ENCODE measurements at regions not wholly inside any gene's neighbourhood (a gene's known extent, or its start where the extent isn't known, plus 50 kb on each side); places are given as distances from the start of the nearest gene placed in this dataset.

DNA sequence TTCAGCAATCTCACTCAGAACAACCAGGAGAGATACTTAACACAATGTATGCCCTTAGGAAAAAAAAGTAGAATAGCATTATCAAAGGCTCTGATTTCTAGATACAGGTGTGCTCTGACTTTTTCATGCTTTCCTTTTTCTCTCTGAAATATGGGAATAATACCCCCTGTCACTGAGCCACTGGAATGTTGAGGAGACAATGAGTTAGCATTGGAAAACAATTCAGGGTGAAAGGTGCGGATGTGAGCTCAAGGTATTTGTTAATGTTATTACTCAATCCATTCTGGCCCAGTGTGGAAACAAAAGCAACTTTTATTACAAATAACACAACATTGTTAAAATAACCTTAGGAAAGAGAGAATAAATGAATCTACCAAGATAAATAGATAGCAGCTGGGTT lies 228.0 kb downstream of the IKZF2 start:
- Histone ChIP-seq H3K79me2 (ENCODE audit: insufficient read depth, low read depth, low read length) (no peaks in the 10 kb centered on the region), H3K4me3 (ENCODE audit: low read depth, low read length, poor library complexity, severe bottlenecking) (no peak overlapping the region), H3K4me1 (ENCODE audit: insufficient read depth, low read length, poor library complexity, severe bottlenecking) (no peaks in the 10 kb centered on the region), H3K27ac (ENCODE audit: low read depth, low read length, poor library complexity, severe bottlenecking) (no peak overlapping the region), H3K9me2 (ENCODE audit: insufficient read depth, low read length) (no peaks in the 10 kb centered on the region), H3K4me2 (ENCODE audit: low read length) (no peak overlapping the region), H3K9me3 (ENCODE audit: low read length) (no peaks in the 10 kb centered on the region), H2AFZ (ENCODE audit: low read length) (no peak overlapping the region), H3K36me3 (ENCODE audit: insufficient read depth, low read length) (no peaks in the 10 kb centered on the region), H4K20me1 (ENCODE audit: insufficient read depth, low read length) (no peaks in the 10 kb centered on the region)
- TF ChIP-seq, protein P1, sequence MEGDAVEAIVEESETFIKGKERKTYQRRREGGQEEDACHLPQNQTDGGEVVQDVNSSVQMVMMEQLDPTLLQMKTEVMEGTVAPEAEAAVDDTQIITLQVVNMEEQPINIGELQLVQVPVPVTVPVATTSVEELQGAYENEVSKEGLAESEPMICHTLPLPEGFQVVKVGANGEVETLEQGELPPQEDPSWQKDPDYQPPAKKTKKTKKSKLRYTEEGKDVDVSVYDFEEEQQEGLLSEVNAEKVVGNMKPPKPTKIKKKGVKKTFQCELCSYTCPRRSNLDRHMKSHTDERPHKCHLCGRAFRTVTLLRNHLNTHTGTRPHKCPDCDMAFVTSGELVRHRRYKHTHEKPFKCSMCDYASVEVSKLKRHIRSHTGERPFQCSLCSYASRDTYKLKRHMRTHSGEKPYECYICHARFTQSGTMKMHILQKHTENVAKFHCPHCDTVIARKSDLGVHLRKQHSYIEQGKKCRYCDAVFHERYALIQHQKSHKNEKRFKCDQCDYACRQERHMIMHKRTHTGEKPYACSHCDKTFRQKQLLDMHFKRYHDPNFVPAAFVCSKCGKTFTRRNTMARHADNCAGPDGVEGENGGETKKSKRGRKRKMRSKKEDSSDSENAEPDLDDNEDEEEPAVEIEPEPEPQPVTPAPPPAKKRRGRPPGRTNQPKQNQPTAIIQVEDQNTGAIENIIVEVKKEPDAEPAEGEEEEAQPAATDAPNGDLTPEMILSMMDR (conservative IDR thresholded peaks at IDR 0.05; ENCODE audit: low read length) = no peak
- TF ChIP-seq EZH2phosphoT487 (IDR thresholded peaks at IDR 0.05; ENCODE audit: borderline replicate concordance, low read depth, low read length) = no peak
- POLR2A ChIA-PET = no interaction called here
- DNase-seq (ENCODE audit: low spot score) = no peak
- CTCF ChIA-PET (ENCODE audit: unreplicated experiment) = no interaction called here
- BruUV-seq (replicated peaks) = no TSS peak
- intact Hi-C loops (cut with micrococcal nuclease; ENCODE audit: unreplicated experiment) = no loop called here

DNA sequence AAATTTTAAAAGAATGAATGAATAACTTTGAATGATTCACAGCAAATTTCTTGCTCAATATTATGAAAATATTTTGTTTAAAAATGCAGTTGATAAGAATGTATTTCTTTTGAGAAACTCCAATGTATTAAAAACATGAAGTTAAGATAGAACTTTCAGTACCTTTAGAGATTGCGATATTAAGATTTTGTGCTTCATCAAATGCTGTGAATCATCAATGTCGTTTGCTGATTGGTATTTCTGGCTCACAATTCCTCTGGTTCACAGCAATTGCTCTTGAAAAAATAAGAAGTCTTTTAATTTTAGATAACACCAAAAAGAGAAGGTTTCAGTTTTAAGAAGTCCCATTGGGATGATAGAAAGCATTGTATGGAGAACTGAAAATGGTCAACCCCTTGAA lies 228.7 kb downstream of the IKZF2 start:
- no peak overlapping the region for H3K27ac ChIP-seq (ENCODE audit: low read depth, low read length, poor library complexity, severe bottlenecking)
- ChIA-PET POLR2A (interaction anchor here (0.9 kb wide), 1 partner anchor 7 kb away, joined by 3 read pairs; no protein-coding TSS in a partner anchor), CTCF (ENCODE audit: unreplicated experiment) (no interaction called here)
- no peaks in the 10 kb centered on the region for H3K36me3 ChIP-seq (ENCODE audit: insufficient read depth, low read length)
- no peak overlapping the region for H3K4me3 ChIP-seq (ENCODE audit: low read depth, low read length, poor library complexity, severe bottlenecking)
- H2AFZ ChIP-seq (ENCODE audit: low read length) = no peak overlapping the region
- H3K9me3 ChIP-seq (ENCODE audit: low read length) = no peaks in the 10 kb centered on the region
- no peak for DNase-seq (ENCODE audit: low spot score)
- intact Hi-C loops (cut with micrococcal nuclease; ENCODE audit: unreplicated experiment) = no loop called here
- H3K9me2 ChIP-seq (ENCODE audit: insufficient read depth, low read length) = no peaks in the 10 kb centered on the region
- BruUV-seq (replicated peaks) = no TSS peak
- H3K79me2 ChIP-seq (ENCODE audit: insufficient read depth, low read depth, low read length) = no peaks in the 10 kb centered on the region
- no peak overlapping the region for H3K4me2 ChIP-seq (ENCODE audit: low read length)
- no peaks in the 10 kb centered on the region for H3K4me1 ChIP-seq (ENCODE audit: insufficient read depth, low read length, poor library complexity, severe bottlenecking)
- TF ChIP-seq EZH2phosphoT487 (IDR thresholded peaks at IDR 0.05; ENCODE audit: borderline replicate concordance, low read depth, low read length) = no peak
- TF ChIP-seq, protein P1 (conservative IDR thresholded peaks at IDR 0.05; ENCODE audit: low read length) = no peak
- no peaks in the 10 kb centered on the region for H4K20me1 ChIP-seq (ENCODE audit: insufficient read depth, low read length)

DNA sequence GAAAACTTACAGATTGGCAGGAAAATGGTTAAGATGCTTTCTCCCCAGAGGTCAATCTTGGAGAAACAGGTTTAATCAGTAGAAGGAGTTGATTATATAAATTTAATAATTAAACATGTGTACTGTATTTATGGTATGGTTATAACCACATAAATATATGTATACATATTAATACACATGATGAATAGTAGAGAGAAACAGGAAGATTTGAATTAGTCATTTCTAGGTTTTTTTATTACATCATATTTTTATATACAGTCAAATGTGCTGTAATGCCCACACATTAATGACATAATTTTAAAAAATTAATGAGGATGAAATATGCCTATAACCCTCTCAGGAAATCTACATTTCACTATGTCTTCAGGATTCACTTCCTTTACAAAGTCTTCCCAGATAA lies 229.7 kb downstream of the IKZF2 start:
- no peak overlapping the region for H3K27ac ChIP-seq (ENCODE audit: low read depth, low read length, poor library complexity, severe bottlenecking)
- TF ChIP-seq, protein P1 (conservative IDR thresholded peaks at IDR 0.05; ENCODE audit: low read length) = no peak
- no peak for TF ChIP-seq EZH2phosphoT487 (IDR thresholded peaks at IDR 0.05; ENCODE audit: borderline replicate concordance, low read depth, low read length)
- H3K4me2 ChIP-seq (ENCODE audit: low read length) = no peak overlapping the region
- CTCF ChIA-PET (ENCODE audit: unreplicated experiment) = no interaction called here
- H3K36me3 ChIP-seq (ENCODE audit: insufficient read depth, low read length) = no peaks in the 10 kb centered on the region
- H2AFZ ChIP-seq (ENCODE audit: low read length) = no peak overlapping the region
- POLR2A ChIA-PET = interaction anchor here (0.9 to 1.2 kb wide), 2 partner anchors 8 to 43 kb away, joined by 3 read pairs; no protein-coding TSS in a partner anchor
- H3K4me3 ChIP-seq (ENCODE audit: low read depth, low read length, poor library complexity, severe bottlenecking) = no peak overlapping the region
- intact Hi-C loops (cut with micrococcal nuclease; ENCODE audit: unreplicated experiment) = no loop called here
- no peaks in the 10 kb centered on the region for H3K4me1 ChIP-seq (ENCODE audit: insufficient read depth, low read length, poor library complexity, severe bottlenecking)
- DNase-seq (ENCODE audit: low spot score) = no peak
- H3K9me2 ChIP-seq (ENCODE audit: insufficient read depth, low read length) = no peaks in the 10 kb centered on the region
- no peaks in the 10 kb centered on the region for H3K9me3 ChIP-seq (ENCODE audit: low read length)
- H4K20me1 ChIP-seq (ENCODE audit: insufficient read depth, low read length) = no peaks in the 10 kb centered on the region
- no peaks in the 10 kb centered on the region for H3K79me2 ChIP-seq (ENCODE audit: insufficient read depth, low read depth, low read length)
- no TSS peak for BruUV-seq (replicated peaks)
